ENCODE measurements at regions not wholly inside any gene's neighbourhood (a gene's known extent, or its start where the extent isn't known, plus 50 kb on each side); places are given as distances from the start of the nearest gene placed in this dataset.

DNA sequence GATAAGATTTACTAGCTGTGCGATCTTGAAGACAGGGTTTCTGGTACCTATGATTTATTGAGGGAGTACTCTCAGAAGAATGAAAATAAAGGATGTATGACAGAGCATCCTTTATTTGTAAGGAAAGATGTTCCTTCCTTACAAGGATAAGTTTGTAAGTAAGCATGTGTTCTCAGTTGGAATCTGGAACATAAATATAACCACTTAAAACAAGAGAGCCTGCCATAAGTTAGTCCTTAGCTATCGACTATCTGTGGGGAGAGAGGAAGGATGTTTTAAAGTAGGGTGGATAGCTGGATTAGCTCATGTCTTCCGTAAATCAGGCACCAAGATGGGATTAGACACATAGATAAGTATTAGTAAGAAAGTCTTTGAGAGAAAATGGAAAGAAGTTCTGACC lies 192.6 kb upstream of the CARD18 start:
- Histone ChIP-seq H3K9me3 (ENCODE audit: control insufficient read depth in 2 of 2, insufficient read depth in 1 of 2, low read depth in 1 of 2, low read length in 1 of 2) (peaks cover 0 to 15% of the 10 kb centered on the region in 2 donors), H3K4me1 (ENCODE audit: control insufficient read depth in 3 of 3, insufficient read depth in 2 of 3, low read depth in 1 of 3, low read length in 2 of 3) (peaks cover 0 to 9% (median 0%) of the 10 kb centered on the region in 3 donors), H3K27ac (ENCODE audit: low read depth in 1 of 3, low read length in 2 of 3) (no peak overlapping the region), H3K36me3 (ENCODE audit: control insufficient read depth in 3 of 3, insufficient read depth in 2 of 3, low read depth in 1 of 3, low read length in 3 of 3) (no peaks in the 10 kb centered on the region), H3K27me3 (ENCODE audit: control insufficient read depth in 3 of 3, insufficient read depth in 3 of 3, low read length in 3 of 3) (no peaks in the 10 kb centered on the region), H3K4me3 (ENCODE audit: low read depth in 1 of 3, low read length in 3 of 3) (no peak overlapping the region)
- 73 to 91% (median 83%) methylated on average over 3 of the region's 3 CpGs for WGBS, 3 donors
- DNase-seq (no peak), FAIRE-seq (no peak)

- no peak overlapping the region for H3K4me3 ChIP-seq (ENCODE audit: low read depth in 1 of 3, low read length in 3 of 3)
- H3K27me3 ChIP-seq (ENCODE audit: control insufficient read depth in 3 of 3, insufficient read depth in 3 of 3, low read length in 3 of 3): no peaks in the 10 kb centered on the region
- peak; percentile 17 to 76 for DNase-seq
- WGBS, 3 donors: 11 to 51% (median 35%) methylated on average over 1 of the region's 1 CpG
- no peaks in the 10 kb centered on the region for H3K36me3 ChIP-seq (ENCODE audit: control insufficient read depth in 3 of 3, insufficient read depth in 2 of 3, low read depth in 1 of 3, low read length in 3 of 3)
- no peak for FAIRE-seq
- peaks cover 0 to 1% of the 10 kb centered on the region in 2 donors for H3K9me3 ChIP-seq (ENCODE audit: control insufficient read depth in 2 of 2, insufficient read depth in 1 of 2, low read depth in 1 of 2, low read length in 1 of 2)
- peaks cover 0 to 9% (median 0%) of the 10 kb centered on the region in 3 donors for H3K4me1 ChIP-seq (ENCODE audit: control insufficient read depth in 3 of 3, insufficient read depth in 2 of 3, low read depth in 1 of 3, low read length in 2 of 3)
- H3K27ac ChIP-seq (ENCODE audit: low read depth in 1 of 3, low read length in 2 of 3): peak overlapping the region in 1 of 3 donors; percentile 18
These were observed 188.5 kb upstream of the CARD18 start for GRCh38 chr11:105328061-105328460.

GRCh38 chr11:105324156-105324555 lies 184.6 kb upstream of the CARD18 start:
- H3K4me3 ChIP-seq (ENCODE audit: low read depth in 1 of 3, low read length in 3 of 3): no peak overlapping the region
- 78 to 88% (median 86%) methylated on average over 7 of the region's 7 CpGs for WGBS, 3 donors
- no peak for FAIRE-seq
- no peaks in the 10 kb centered on the region for H3K9me3 ChIP-seq (ENCODE audit: control insufficient read depth in 2 of 2, insufficient read depth in 1 of 2, low read depth in 1 of 2, low read length in 1 of 2)
- DNase-seq: no peak
- no peaks in the 10 kb centered on the region for H3K27me3 ChIP-seq (ENCODE audit: control insufficient read depth in 3 of 3, insufficient read depth in 3 of 3, low read length in 3 of 3)
- peaks cover 0 to 9% (median 0%) of the 10 kb centered on the region in 3 donors for H3K4me1 ChIP-seq (ENCODE audit: control insufficient read depth in 3 of 3, insufficient read depth in 2 of 3, low read depth in 1 of 3, low read length in 2 of 3)
- no peak overlapping the region for H3K27ac ChIP-seq (ENCODE audit: low read depth in 1 of 3, low read length in 2 of 3)
- no peaks in the 10 kb centered on the region for H3K36me3 ChIP-seq (ENCODE audit: control insufficient read depth in 3 of 3, insufficient read depth in 2 of 3, low read depth in 1 of 3, low read length in 3 of 3)

DNA sequence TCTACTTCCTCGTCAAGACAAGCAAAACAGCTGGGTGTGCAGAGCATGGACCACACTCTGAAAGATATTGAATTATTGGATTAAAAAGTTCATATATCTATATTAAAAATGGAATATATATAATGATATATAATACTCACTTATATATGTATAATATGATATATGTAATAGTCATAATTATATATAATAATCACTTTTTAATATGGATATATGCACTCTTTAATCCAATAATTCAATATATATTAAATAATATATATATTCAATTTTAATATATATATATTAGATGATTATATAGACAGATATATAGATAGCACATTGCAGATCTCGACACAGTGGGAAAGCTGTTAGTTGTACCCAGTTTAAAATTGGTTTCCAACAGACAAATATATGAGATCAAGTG lies 182.1 kb upstream of the CARD18 start:
- Histone ChIP-seq H3K4me3 (ENCODE audit: low read depth in 1 of 3, low read length in 3 of 3) (no peak overlapping the region), H3K4me1 (ENCODE audit: control insufficient read depth in 3 of 3, insufficient read depth in 2 of 3, low read depth in 1 of 3, low read length in 2 of 3) (no peaks in the 10 kb centered on the region), H3K27ac (ENCODE audit: low read depth in 1 of 3, low read length in 2 of 3) (no peak overlapping the region), H3K9me3 (ENCODE audit: control insufficient read depth in 2 of 2, insufficient read depth in 1 of 2, low read depth in 1 of 2, low read length in 1 of 2) (no peaks in the 10 kb centered on the region), H3K36me3 (ENCODE audit: control insufficient read depth in 3 of 3, insufficient read depth in 2 of 3, low read depth in 1 of 3, low read length in 3 of 3) (no peaks in the 10 kb centered on the region), H3K27me3 (ENCODE audit: control insufficient read depth in 3 of 3, insufficient read depth in 3 of 3, low read length in 3 of 3) (no peaks in the 10 kb centered on the region)
- DNase-seq (no peak), FAIRE-seq (peak; percentile 19)
- WGBS, 3 donors: 73 to 79% (median 73%) methylated on average over 2 of the region's 2 CpGs

- no peak overlapping the region for H3K4me3 ChIP-seq (ENCODE audit: low read depth in 1 of 3, low read length in 3 of 3)
- WGBS, 3 donors: 81 to 92% (median 83%) methylated on average over 2 of the region's 2 CpGs
- no peak overlapping the region for H3K27ac ChIP-seq (ENCODE audit: low read depth in 1 of 3, low read length in 2 of 3)
- no peak for DNase-seq
- no peaks in the 10 kb centered on the region for H3K36me3 ChIP-seq (ENCODE audit: control insufficient read depth in 3 of 3, insufficient read depth in 2 of 3, low read depth in 1 of 3, low read length in 3 of 3)
- no peaks in the 10 kb centered on the region for H3K4me1 ChIP-seq (ENCODE audit: control insufficient read depth in 3 of 3, insufficient read depth in 2 of 3, low read depth in 1 of 3, low read length in 2 of 3)
- no peaks in the 10 kb centered on the region for H3K9me3 ChIP-seq (ENCODE audit: control insufficient read depth in 2 of 2, insufficient read depth in 1 of 2, low read depth in 1 of 2, low read length in 1 of 2)
- no peak for FAIRE-seq
- no peaks in the 10 kb centered on the region for H3K27me3 ChIP-seq (ENCODE audit: control insufficient read depth in 3 of 3, insufficient read depth in 3 of 3, low read length in 3 of 3)
These were observed 175.7 kb upstream of the CARD18 start for GRCh38 chr11:105315287-105315686.

DNA sequence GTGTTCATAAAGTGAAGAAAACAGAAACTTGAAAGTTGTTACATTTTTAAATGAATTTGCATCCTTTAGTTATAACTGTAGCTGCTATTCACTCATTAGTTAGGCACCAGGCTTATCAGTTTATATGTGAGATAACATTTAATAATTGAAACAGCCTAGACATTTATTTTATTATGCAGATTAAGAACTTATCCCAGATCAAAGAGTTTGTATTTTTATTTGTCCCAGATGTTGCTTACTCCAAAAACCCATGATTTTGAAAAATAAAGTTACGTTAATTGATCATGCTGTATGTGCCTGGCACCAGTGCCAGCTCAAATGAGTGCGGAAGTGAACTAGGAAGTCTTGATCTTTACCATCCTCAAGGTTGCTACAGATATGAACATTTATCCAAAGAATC lies 172.7 kb upstream of the CARD18 start:
- no peak overlapping the region for H3K27ac ChIP-seq (ENCODE audit: low read depth in 1 of 3, low read length in 2 of 3)
- no peaks in the 10 kb centered on the region for H3K4me1 ChIP-seq (ENCODE audit: control insufficient read depth in 3 of 3, insufficient read depth in 2 of 3, low read depth in 1 of 3, low read length in 2 of 3)
- 58 to 80% (median 67%) methylated on average over 2 of the region's 2 CpGs for WGBS, 3 donors
- DNase-seq (no peak), FAIRE-seq (no peak)
- no peaks in the 10 kb centered on the region for H3K27me3 ChIP-seq (ENCODE audit: control insufficient read depth in 3 of 3, insufficient read depth in 3 of 3, low read length in 3 of 3)
- H3K4me3 ChIP-seq (ENCODE audit: low read depth in 1 of 3, low read length in 3 of 3): no peak overlapping the region
- no peaks in the 10 kb centered on the region for H3K9me3 ChIP-seq (ENCODE audit: control insufficient read depth in 2 of 2, insufficient read depth in 1 of 2, low read depth in 1 of 2, low read length in 1 of 2)
- no peaks in the 10 kb centered on the region for H3K36me3 ChIP-seq (ENCODE audit: control insufficient read depth in 3 of 3, insufficient read depth in 2 of 3, low read depth in 1 of 3, low read length in 3 of 3)

DNA sequence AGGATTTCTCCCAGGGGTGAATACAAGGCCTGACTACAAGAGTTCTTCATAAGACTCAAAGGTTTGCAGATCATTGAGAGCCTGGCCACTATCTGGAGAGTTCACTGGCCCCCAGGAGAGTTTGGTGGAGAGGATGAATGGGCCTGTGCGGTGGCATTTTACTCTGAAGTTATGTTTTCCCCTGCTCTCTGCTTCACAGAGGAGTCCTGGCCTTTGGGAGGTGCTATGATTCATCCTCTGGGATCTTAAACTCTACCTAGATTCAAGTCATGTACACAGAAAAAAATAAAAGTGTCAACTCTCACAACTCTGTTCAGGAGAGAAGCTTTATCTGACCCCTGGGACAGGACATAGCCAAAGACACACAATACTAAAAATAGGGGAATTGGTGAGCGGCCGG lies 159.1 kb upstream of the CARD18 start:
- DNase-seq (no peak), FAIRE-seq (no peak)
- Histone ChIP-seq H3K9me3 (ENCODE audit: control insufficient read depth in 2 of 2, insufficient read depth in 1 of 2, low read depth in 1 of 2, low read length in 1 of 2) (peaks cover 0 to 3% of the 10 kb centered on the region in 2 donors), H3K36me3 (ENCODE audit: control insufficient read depth in 3 of 3, insufficient read depth in 2 of 3, low read depth in 1 of 3, low read length in 3 of 3) (no peaks in the 10 kb centered on the region), H3K27me3 (ENCODE audit: control insufficient read depth in 3 of 3, insufficient read depth in 3 of 3, low read length in 3 of 3) (peaks cover 0 to 3% (median 0%) of the 10 kb centered on the region in 3 donors), H3K27ac (ENCODE audit: low read depth in 1 of 3, low read length in 2 of 3) (no peak overlapping the region), H3K4me1 (ENCODE audit: control insufficient read depth in 3 of 3, insufficient read depth in 2 of 3, low read depth in 1 of 3, low read length in 2 of 3) (no peaks in the 10 kb centered on the region), H3K4me3 (ENCODE audit: low read depth in 1 of 3, low read length in 3 of 3) (no peak overlapping the region)
- 94 to 98% (median 95%) methylated on average over 3 of the region's 3 CpGs for WGBS, 3 donors

- no peak overlapping the region for H3K4me3 ChIP-seq (ENCODE audit: low read depth in 1 of 3, low read length in 3 of 3)
- FAIRE-seq (no peak), DNase-seq (no peak)
- H3K27me3 ChIP-seq (ENCODE audit: control insufficient read depth in 3 of 3, insufficient read depth in 3 of 3, low read length in 3 of 3): peaks cover 0 to 3% (median 0%) of the 10 kb centered on the region in 3 donors
- H3K4me1 ChIP-seq (ENCODE audit: control insufficient read depth in 3 of 3, insufficient read depth in 2 of 3, low read depth in 1 of 3, low read length in 2 of 3): no peaks in the 10 kb centered on the region
- H3K36me3 ChIP-seq (ENCODE audit: control insufficient read depth in 3 of 3, insufficient read depth in 2 of 3, low read depth in 1 of 3, low read length in 3 of 3): no peaks in the 10 kb centered on the region
- H3K9me3 ChIP-seq (ENCODE audit: control insufficient read depth in 2 of 2, insufficient read depth in 1 of 2, low read depth in 1 of 2, low read length in 1 of 2): peaks cover 0 to 3% of the 10 kb centered on the region in 2 donors
- H3K27ac ChIP-seq (ENCODE audit: low read depth in 1 of 3, low read length in 2 of 3): no peak overlapping the region
- 77 to 94% (median 86%) methylated on average over 2 of the region's 2 CpGs for WGBS, 3 donors
These were observed 158.6 kb upstream of the CARD18 start for GRCh38 chr11:105298174-105298573.

DNA sequence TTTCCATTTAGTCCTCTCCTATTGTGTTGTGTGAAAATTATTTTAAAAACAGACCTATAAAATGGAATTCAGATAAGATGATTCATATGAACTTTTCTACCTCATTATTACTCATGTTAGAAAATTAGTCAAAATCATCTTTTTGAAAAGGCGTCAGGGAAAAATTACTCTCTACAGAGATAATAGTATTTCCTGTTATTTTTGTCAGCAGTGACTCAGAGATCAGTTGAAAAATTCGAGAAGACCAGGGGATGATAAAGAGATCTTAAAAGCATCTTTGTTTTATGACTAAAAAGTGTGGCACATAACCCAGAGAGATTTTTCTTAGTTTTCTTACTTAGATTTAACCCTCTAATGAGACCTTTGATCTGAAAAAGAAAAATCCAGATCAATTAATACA lies 157.9 kb upstream of the CARD18 start:
- Histone ChIP-seq H3K4me1 (ENCODE audit: control insufficient read depth in 3 of 3, insufficient read depth in 2 of 3, low read depth in 1 of 3, low read length in 2 of 3) (no peaks in the 10 kb centered on the region), H3K27ac (ENCODE audit: low read depth in 1 of 3, low read length in 2 of 3) (no peak overlapping the region), H3K4me3 (ENCODE audit: low read depth in 1 of 3, low read length in 3 of 3) (no peak overlapping the region), H3K27me3 (ENCODE audit: control insufficient read depth in 3 of 3, insufficient read depth in 3 of 3, low read length in 3 of 3) (peaks cover 0 to 3% (median 0%) of the 10 kb centered on the region in 3 donors), H3K36me3 (ENCODE audit: control insufficient read depth in 3 of 3, insufficient read depth in 2 of 3, low read depth in 1 of 3, low read length in 3 of 3) (no peaks in the 10 kb centered on the region), H3K9me3 (ENCODE audit: control insufficient read depth in 2 of 2, insufficient read depth in 1 of 2, low read depth in 1 of 2, low read length in 1 of 2) (peaks cover 0 to 3% of the 10 kb centered on the region in 2 donors)
- FAIRE-seq (no peak), DNase-seq (no peak)
- 66 to 71% (median 71%) methylated on average over 2 of the region's 2 CpGs for WGBS, 3 donors
